GM12865 (cell line): ENCODE measurements at regions not wholly inside any gene's neighbourhood (a gene's known extent, or its start where the extent isn't known, plus 50 kb on each side); places are given as distances from the start of the nearest gene placed in this dataset.
A peak's percentile ranks its signal among the peaks of the same experiment; 100 is the strongest.

ENCODE experiments used
- DNase-seq: peaks from one replicate; pipeline ENCODE4 v3.0.0; 2010; ENCODE audit warnings: low read depth
- H3K4me3 ChIP-seq: 2 replicates; pipeline ENCODE4 v1.5.1; 2011; ENCODE audit warnings: mild to moderate bottlenecking, low read depth, low read length, control low read depth
- CTCF ChIP-seq: IDR thresholded peaks from 2 replicates; pipeline ENCODE4 v1.5.1; 2011; ENCODE audit warnings: low read length, control low read depth, low read depth, inconsistent platforms; ENCODE audit not compliant: insufficient read depth; ENCODE audit errors: missing control alignments

GRCh38 chr12:114257687-114258086, 148.3 kb downstream of the TBX5 start:
- H3K4me3 ChIP-seq = no peak overlapping the region
- no peak for TF ChIP-seq CTCF
- no peak for DNase-seq

- no peak overlapping the region for H3K4me3 ChIP-seq
- no peak for TF ChIP-seq CTCF
- no peak for DNase-seq
Measured at GRCh38 chr12:114254998-114255397, 150.9 kb downstream of the TBX5 start.

- no peak for TF ChIP-seq CTCF
- H3K4me3 ChIP-seq = no peak overlapping the region
- DNase-seq = no peak
Measured at GRCh38 chr12:114253976-114254778, 151.8 kb downstream of the TBX5 start.

GRCh38 chr12:114248527-114248926, 157.4 kb downstream of the TBX5 start:
- no peak overlapping the region for H3K4me3 ChIP-seq
- no peak for TF ChIP-seq CTCF
- no peak for DNase-seq

GRCh38 chr12:114245555-114245954, 160.4 kb downstream of the TBX5 start:
- TF ChIP-seq CTCF = no peak
- no peak overlapping the region for H3K4me3 ChIP-seq
- no peak for DNase-seq

GRCh38 chr12:114241973-114242434, 163.9 kb downstream of the TBX5 start:
- no peak overlapping the region for H3K4me3 ChIP-seq
- DNase-seq = peak; percentile 21
- no peak for TF ChIP-seq CTCF

GRCh38 chr12:114240288-114240687, 165.7 kb downstream of the TBX5 start:
- no peak for DNase-seq
- no peak for TF ChIP-seq CTCF
- no peak overlapping the region for H3K4me3 ChIP-seq
